NCI-H748 treated with DMSO at 0.1 percent for 48 hours (cell line): ENCODE measurements at regions not wholly inside any gene's neighbourhood (a gene's known extent, or its start where the extent isn't known, plus 50 kb on each side); places are given as distances from the start of the nearest gene placed in this dataset.
"Not testable (repeated sequence)": the region's sequence is repeated elsewhere in the genome, so short reads cannot be mapped to it uniquely, and the experiment has no call there.

Source experiments
- DNase-seq: peaks from one replicate; lab custom pipeline; 2025; lab: John Stamatoyannopoulos, UW

DNA sequence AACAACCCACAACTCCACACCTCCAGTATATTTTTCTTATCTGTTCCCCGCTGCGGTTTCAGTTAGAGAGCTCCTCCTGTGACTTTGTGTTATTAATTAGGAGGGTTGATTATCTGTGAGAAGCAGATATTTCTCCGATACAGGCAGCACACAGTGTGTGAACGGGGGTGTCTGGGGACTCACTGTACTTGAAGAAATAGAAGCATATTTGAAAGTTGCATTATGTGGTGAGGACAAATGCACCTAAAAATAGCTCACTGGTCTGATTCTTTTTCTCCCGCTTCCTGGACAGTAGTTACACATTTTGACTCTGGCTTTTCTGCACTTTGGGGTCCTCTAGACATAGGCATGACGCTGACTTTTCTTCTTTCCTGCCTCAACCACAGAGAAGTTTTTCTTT lies 277.7 kb downstream of the VRK1 start:
- no peak for DNase-seq

GRCh38 chr14:97077253-97077653 lies 280.1 kb downstream of the VRK1 start:
- no peak for DNase-seq

GRCh38 chr14:97077687-97078086 lies 280.5 kb downstream of the VRK1 start:
- DNase-seq: no peak

- no peak for DNase-seq
Observed at GRCh38 chr14:97080991-97081390, 283.8 kb downstream of the VRK1 start.

DNA sequence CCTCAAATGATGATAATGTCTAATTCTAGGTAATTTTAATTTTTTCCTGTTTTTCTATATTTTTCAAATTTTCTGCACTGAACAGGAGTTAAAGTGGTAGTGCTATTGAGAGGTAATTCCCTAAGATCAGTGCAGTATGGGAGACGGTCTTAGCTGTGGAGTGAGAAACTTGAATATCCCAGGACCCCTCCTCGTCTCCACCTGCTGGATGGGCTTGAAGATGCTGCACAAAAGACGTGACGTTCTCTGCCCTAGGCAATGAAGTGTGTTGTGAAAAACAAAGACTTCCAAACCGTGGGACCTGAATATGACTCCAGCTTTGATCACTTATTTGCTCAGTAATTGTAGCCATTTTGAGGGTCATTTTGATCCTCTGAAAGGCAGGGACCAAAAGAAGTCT lies 298.1 kb downstream of the VRK1 start:
- no peak for DNase-seq

DNA sequence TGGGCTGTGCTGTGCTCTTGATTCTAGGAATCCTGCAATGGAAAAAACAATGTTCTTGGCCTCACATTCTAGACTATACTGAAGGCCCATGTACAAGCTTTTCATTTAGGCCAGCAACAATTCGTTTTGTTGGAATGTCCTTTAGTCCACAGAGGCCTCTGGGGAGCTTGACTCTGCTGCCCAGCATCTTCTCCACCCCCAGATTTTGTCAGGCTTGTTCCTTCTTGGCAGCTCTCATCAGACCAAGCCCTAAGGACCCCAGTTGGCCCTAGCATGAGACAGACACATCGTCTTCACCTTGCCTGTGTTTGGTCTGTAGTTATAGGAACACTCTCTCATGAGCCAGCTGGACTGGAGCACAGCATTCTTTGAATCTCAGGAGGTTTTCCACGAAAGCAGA lies 300.1 kb downstream of the VRK1 start:
- no peak for DNase-seq

DNA sequence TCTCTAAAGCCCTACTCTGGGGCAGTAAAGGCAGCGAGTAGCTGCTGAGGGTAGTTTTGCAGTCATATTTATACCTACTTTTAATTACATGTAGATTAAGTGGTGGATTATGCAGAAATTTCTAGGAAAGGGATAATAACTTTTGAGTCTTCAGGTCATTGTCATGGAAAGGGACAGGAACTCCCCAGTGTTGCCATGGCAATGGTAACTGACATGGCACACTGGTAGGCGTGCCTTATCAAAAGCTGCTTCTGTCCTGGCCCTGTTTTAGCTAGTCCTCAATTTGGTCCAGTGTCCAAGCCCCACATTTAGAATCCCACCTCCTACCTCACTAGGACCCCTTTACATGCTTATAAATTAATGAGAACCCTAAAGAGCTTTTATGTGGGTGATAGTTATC lies 303.1 kb downstream of the VRK1 start:
- no peak for DNase-seq

- DNase-seq: no peak
Observed at GRCh38 chr14:97101561-97101960, 304.4 kb downstream of the VRK1 start.

GRCh38 chr14:97104029-97104428 lies 306.8 kb downstream of the VRK1 start:
- no peak for DNase-seq

DNA sequence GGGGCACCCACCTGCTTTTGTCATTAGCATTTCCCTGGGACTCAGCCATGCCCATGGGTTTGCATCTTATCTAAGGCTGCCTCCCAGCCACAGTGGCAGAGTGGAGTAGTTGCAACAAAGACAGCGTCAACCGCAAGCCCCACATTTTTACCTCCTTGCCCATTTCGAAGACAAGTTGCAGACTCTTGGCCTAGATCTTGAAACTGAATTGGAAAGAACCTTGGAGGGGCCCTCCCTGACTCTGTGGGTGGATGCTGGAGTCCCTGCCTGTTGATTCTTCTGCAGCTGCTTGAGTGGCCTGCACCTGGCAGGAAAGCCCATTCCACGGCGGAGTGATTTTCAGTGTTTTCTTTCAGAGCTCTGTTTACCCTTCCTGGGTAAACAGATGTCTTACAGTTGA lies 309.0 kb downstream of the VRK1 start:
- DNase-seq: no peak

GRCh38 chr14:97106609-97107008 lies 309.4 kb downstream of the VRK1 start:
- DNase-seq: no peak

- no peak for DNase-seq
Observed at GRCh38 chr14:97107080-97107479, 309.9 kb downstream of the VRK1 start.

- DNase-seq: no peak
Observed at GRCh38 chr14:97107760-97108159, 310.6 kb downstream of the VRK1 start.

- no peak for DNase-seq
Observed at GRCh38 chr14:97109234-97109633, 312.1 kb downstream of the VRK1 start.

DNA sequence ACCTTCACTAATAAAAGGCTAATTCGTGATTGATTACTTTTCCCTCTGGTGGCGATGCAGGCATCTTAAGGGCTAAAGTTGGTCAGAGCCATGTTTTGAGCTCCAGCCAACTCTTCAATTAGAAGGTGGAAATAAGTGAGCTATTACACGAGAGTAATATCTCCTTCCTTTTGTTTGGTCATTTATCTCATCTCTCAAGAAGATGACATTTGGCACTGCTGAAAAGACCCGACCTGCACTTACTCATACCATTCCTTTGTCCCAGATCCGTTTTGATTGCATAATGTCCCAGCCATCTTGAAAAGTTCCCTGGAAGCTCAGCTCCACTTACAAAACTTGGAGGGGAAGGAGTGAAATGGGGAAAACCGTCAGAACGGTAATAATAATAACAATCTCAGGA lies 316.2 kb downstream of the VRK1 start:
- no peak for DNase-seq

GRCh38 chr14:97116546-97116945 lies 319.4 kb downstream of the VRK1 start:
- no peak for DNase-seq

DNA sequence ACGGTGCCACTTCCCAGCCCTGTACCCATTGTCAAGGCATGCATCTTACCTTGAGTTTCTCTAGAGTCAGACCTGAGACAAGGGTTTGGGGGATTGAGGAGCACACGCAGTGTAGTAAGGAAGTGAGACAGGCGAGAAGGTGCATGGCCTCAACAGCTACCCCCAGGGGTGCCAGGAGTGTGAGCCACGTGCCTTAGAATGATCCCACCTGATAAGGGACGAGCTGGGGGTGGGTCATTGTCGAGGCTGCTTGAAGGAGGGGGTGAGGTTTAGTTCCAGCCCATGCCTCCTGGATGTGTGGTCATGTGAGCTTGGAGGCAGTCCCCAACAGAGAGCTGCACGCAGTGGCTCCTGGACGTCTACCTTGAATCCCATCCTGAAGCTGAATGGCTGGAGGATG lies 320.5 kb downstream of the VRK1 start:
- DNase-seq: no peak

DNA sequence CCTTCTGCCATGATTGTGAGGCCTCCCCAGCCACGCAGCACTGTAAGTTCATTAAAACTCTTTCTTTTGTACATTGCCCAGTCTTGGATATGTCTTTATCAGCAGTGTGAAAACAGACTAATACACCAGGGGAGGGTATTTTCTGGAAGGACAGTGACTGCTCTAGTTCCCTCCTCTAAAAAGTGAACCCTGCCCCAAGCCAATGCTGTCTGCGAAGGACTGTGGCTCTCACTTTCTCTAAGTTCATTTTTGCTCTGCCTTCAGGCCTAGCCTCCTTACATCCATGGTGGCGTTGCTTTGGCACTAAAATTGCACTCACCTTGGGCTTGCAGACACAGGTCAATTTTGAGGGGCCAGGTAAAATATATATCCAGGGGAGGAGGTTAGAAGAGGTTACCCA lies 323.0 kb downstream of the VRK1 start:
- DNase-seq: no peak

- DNase-seq: no peak
Observed at GRCh38 chr14:97120611-97121031, 323.4 kb downstream of the VRK1 start.

DNA sequence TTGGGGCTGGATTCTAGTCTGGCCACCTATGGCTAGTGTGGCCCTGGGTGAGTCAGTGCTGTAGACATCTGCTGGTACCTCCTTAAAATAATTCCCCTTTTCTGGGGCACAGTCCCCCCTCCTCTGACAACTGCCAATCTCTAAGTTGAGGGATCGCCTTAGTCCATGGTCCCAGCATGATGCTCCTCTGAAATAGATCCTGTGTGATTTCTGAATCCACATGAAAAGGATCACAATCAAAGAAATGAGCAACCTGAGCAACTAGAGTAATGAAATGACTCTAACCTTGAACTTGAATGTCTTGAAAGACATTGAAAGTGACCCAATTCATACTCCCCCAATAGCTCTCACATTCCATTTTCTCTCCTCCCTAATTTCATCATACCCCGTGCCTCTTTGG lies 332.5 kb downstream of the VRK1 start:
- no peak for DNase-seq

GRCh38 chr14:97135847-97136246 lies 338.7 kb downstream of the VRK1 start:
- not testable (repeated sequence) for DNase-seq

- DNase-seq: no peak
Observed at GRCh38 chr14:97137705-97138104, 340.5 kb downstream of the VRK1 start.

DNA sequence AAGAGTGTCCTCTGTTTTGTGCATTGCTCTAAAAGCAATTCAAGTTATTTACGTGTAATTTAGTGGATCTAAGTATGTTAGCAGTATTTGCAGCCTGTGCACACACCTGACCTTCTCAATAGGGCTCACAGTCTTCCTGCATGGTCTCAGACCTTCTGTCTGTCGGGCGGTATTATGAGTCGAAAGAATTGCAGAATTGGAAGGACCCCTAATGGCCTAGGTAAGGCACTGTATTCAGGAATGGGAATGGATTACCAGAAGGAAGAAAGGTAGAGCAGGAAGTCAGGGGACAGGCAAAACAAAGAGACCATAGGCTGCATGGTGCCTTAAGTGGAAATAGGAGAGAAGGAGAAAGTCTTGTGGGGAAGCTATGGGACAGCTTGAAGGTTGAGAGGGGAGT lies 341.6 kb downstream of the VRK1 start:
- peak; percentile 6 for DNase-seq

DNA sequence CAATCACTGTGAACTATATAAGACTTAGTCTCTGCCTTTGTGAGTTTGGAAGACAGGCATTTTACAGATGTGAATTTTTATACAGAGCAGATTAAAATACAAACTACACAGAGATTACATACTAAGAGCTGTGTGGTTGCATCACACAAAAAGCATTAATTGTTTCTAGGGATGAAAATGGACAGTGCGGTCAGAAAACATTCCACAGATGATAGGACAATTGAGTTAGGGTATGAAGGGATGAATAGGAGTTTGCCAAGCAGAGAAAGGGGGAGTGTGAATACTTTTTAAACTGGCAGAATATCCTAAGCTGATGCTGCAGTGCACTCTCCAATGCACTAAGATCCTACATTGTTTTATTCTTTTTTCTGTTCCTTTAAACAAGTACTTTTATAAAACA lies 345.8 kb downstream of the VRK1 start:
- DNase-seq: no peak

DNA sequence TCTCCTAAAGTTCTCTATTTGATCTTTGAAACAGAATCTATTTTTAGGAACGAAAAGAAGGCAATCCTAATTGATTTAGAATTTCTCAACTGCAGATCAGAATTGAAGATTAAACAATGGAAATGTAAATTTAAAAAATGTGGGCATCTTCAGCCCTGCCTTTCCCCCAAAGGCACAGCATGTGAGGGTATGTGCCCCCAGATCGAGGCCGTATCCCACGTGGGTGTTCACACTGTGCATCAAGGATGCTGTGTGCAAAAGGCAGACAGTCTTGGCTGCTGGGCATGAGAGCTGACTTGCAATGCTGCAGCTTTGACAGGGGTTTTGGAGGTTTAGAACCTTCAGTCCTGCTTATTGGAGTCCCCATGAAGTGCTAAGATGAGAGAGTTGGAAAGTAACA lies 346.3 kb downstream of the VRK1 start:
- DNase-seq: no peak
